ENCODE measurements at regions not wholly inside any gene's neighbourhood (a gene's known extent, or its start where the extent isn't known, plus 50 kb on each side); places are given as distances from the start of the nearest gene placed in this dataset.

DNA sequence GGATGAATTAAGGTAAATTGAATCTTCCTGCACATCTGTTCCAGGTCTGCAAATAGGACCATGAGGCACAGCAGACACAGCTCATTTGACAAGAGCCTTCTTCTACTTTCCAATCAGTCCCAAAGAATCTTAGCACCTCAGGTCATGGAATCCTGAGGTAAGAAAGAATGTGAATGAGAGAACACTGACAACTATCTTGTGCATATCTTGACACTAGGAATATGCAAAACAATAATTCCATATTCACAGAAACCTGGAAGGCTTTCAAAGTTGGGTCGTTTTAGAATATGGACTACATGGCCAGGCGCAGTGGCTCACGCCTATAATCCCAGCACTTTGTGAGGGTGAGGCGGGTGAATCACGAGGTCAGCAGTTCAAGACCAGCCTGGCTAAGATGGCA, 1009.4 kb upstream of the GOT2 start:
- TF ChIP-seq MAZ (IDR thresholded peaks at IDR 0.05; ENCODE audit: borderline replicate concordance, low read depth, low read length) (no peak), CTCF (IDR thresholded peaks at IDR 0.05) (no peak), MAFK (IDR thresholded peaks at IDR 0.05; ENCODE audit: partially characterized antibody) (no peak), POLR2A (IDR thresholded peaks at IDR 0.05; ENCODE audit: low read length) (no peak), POLR2AphosphoS2 (conservative IDR thresholded peaks at IDR 0.05; ENCODE audit: low read length) (no peak), RCOR1 (IDR thresholded peaks at IDR 0.05; ENCODE audit: low read depth, low read length) (no peak), CEBPB (IDR thresholded peaks at IDR 0.05) (no peak)
